Coronary artery (tissue), 2 donors: ENCODE measurements at regions not wholly inside any gene's neighbourhood (a gene's known extent, or its start where the extent isn't known, plus 50 kb on each side); places are given as distances from the start of the nearest gene placed in this dataset.

Source experiments
- DNase-seq: peaks from one replicate; pipeline ENCODE4 v3.0.0-alpha.2; 2017; ENCODE audit warnings: low spot score
- H3K27ac ChIP-seq, 2 donors: fragments of 200-600 bp; sonication (generic); one replicate each; pipeline ENCODE4 v1.5.1; 2016 to 2019
- H3K4me3 ChIP-seq: fragments of 200-600 bp; sonication (generic); 2 replicates; pipeline ENCODE4 v1.5.1; 2016; ENCODE audit warnings: mild to moderate bottlenecking, moderate library complexity
- TF ChIP-seq, protein P1 (sequence below): fragments of 200-600 bp; sonication (generic); IDR thresholded peaks from one replicate; pipeline ENCODE4 v1.5.1; 2019; ENCODE audit warnings: antibody characterized with exemption

DNA sequence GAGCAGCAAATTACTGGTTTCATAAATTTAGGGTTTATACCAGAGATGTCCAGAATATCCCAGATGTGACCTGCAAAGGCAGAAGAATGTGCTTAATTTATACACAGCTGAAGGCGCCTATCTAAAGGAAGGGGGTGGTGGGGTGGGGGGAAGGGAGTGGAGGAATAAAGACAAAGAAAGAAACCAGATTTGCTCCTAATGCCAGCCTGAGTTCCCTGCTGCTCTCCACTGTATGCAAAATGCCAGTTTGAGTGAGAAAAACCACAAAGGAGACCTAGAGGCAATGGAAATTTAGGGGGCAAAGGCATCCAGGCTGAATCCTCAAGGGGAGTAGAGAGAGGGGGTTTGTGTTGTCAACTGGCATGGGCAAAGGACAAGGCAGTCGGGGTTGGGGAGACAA lies 161.5 kb upstream of the TOX3 start:
- no peak overlapping the region for H3K4me3 ChIP-seq
- H3K27ac ChIP-seq, result no peak overlapping the region
- TF ChIP-seq, protein P1, sequence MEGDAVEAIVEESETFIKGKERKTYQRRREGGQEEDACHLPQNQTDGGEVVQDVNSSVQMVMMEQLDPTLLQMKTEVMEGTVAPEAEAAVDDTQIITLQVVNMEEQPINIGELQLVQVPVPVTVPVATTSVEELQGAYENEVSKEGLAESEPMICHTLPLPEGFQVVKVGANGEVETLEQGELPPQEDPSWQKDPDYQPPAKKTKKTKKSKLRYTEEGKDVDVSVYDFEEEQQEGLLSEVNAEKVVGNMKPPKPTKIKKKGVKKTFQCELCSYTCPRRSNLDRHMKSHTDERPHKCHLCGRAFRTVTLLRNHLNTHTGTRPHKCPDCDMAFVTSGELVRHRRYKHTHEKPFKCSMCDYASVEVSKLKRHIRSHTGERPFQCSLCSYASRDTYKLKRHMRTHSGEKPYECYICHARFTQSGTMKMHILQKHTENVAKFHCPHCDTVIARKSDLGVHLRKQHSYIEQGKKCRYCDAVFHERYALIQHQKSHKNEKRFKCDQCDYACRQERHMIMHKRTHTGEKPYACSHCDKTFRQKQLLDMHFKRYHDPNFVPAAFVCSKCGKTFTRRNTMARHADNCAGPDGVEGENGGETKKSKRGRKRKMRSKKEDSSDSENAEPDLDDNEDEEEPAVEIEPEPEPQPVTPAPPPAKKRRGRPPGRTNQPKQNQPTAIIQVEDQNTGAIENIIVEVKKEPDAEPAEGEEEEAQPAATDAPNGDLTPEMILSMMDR, result no peak
- DNase-seq, result no peak

DNA sequence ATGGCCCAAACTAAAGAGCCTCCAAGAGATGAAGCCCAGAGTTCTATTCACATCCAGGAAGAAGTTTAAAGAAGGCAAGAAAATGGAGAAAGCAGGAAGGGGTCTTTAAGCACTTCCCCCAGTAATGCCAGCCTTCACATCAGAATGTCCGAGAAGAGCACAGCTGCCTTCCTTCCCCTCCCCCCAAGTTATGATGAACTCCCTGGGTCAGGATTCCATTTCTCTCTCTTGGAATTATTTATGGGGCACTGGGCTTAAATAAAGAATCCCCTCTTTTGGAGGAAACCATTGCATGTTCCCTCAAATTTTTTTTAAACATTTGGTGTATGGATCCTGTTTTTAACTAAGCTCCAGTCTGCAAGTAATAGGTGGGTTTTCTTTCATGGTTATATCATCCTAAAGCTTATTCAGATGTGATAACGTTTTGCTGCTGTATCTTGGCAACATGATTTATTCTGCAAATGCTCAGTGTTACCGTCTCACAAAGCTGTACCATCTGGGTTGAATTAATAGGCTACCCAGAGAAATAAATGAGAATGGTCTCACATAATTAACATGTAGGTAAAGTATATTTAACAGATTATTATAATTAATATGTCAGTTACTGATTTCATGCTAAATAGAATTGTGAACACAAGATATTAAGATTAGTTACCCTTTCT lies 160.9 kb upstream of the TOX3 start:
- TF ChIP-seq, protein P1, result no peak
- no peak overlapping the region for H3K4me3 ChIP-seq
- DNase-seq, result no peak
- H3K27ac ChIP-seq, result no peak overlapping the region

DNA sequence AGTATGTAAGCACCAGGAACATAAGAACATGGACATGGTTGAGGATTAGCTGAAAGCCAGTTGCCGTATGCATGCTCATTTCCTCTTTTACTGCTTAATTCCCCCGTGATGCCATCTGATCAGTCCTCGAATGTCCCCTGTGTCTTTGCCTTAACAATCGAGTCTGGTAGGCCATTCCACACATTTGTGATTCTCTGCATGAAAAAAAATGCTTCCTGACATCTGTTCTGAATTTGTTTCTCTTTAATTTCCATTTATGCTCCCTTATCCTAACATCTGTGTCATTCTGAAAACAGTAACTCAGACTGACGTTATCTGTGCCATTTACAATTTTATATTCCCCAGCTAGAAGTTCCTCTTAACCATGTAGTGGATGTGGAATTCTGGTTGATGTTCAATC lies 158.2 kb upstream of the TOX3 start:
- Histone ChIP-seq H3K27ac (no peak overlapping the region), H3K4me3 (no peak overlapping the region)
- TF ChIP-seq, protein P1, result no peak
- no peak for DNase-seq

DNA sequence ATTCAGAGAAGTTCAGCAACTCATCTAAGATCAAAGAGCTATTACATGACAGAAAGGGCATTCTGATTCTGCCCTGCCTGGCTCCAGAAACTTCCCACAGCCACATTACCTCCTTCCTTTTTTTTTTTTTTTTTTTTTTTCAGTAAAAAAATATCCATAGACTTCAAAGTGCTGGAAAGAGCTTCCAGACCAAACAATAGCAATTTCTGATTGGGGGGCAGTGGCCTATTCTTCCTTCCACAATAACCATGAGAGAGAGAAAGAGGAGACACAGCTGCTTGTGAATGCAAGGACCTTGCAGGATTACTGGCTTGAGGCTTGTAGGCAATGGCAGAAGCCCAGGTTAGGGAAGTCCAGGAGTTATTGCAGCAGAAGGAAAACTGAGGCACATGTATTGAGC lies 151.0 kb upstream of the TOX3 start:
- TF ChIP-seq, protein P1, result no peak
- H3K27ac ChIP-seq, result no peak overlapping the region
- H3K4me3 ChIP-seq, result no peak overlapping the region
- no peak for DNase-seq

DNA sequence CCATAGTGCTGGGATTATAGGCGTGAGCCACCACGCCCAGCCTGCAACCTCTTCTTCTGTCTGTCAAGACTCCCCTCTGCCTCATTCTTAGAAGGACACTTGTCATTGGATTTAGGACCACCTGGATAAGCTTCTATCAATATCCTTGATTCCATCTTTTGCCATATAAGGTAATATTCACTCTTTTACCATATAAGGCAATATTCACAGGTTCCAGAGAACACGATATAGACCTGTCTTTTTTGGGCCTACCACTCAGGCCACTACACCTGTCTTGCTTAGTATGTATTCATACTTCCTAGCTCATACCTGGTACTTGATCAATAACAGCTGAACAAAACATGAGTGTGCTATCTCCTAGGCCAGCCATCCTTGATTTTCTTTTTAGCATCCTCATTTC lies 149.2 kb upstream of the TOX3 start:
- no peak overlapping the region for H3K4me3 ChIP-seq
- DNase-seq, result no peak
- TF ChIP-seq, protein P1, result no peak

DNA sequence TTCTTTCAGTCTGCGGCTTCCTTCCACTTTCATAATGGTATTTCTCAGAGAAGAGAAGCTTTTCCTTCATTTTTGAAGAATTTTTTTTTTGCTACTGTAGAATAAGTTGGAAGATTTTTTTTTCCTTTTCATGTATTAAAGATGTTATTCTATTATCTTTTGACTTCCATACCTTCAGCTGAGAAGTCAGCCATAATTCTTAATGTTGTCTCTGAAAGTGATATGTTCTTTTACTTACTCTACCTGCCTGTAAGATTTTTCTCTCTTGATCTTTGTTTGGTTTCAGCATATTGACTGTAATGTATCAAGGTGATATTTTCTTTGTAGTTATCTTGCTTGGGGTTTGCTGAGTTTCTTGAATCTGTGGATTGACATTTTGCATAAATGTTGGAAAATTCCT lies 143.5 kb upstream of the TOX3 start:
- DNase-seq, result no peak
- TF ChIP-seq, protein P1, result no peak
- H3K4me3 ChIP-seq, result no peak overlapping the region
- H3K27ac ChIP-seq, result no peak overlapping the region

More for the DNA sequence above, 149.2 kb upstream of the TOX3 start:
- H3K27ac ChIP-seq, result no peak overlapping the region

DNA sequence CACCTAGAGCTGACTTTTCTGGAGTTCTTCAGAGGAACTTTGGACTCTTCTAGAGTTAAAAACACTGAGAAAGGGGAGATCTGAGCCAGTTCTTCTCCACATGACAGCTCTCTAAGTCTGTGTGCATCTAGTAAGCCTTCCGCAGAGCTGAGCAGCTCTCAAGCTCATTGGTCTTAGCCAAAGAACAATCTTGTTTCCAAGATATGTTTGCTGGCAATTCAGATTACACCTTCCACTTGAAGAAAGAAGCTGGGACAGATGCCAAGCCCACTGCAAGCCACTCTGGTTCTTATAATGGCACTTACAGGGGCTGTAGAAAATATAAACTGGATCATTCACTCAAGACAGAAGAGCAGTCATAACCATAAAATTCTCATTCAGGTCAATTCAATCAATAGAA lies 134.1 kb upstream of the TOX3 start:
- Histone ChIP-seq H3K27ac (no peak overlapping the region), H3K4me3 (no peak overlapping the region)
- TF ChIP-seq, protein P1, result no peak
- DNase-seq, result no peak
